T-cell (primary cell): ENCODE measurements at regions not wholly inside any gene's neighbourhood (a gene's known extent, or its start where the extent isn't known, plus 50 kb on each side); places are given as distances from the start of the nearest gene placed in this dataset.

Source experiments
- ATAC-seq, 4 experiments: fragments of 200-7000 bp in 3 of 4; fragments of 150-1000 bp in 1 of 4; cut with Tn5 transposase; replicated peaks in 1 of 4; 1 replicate in 3 of 4; 2 replicates in 1 of 4; pipeline ENCODE4 v1.10.0; 2021; ENCODE audit warnings: moderate library complexity in 3 of 4, mild to moderate bottlenecking in 2 of 4, moderate number of reproducible peaks in 1 of 4
- CTCF ChIA-PET, 2 donors: fragments of 300-600 bp; sonication (Branson Sonifier 250); formaldehyde crosslinking; loops; one replicate each; lab custom pipeline; 2022; ENCODE audit warnings: antibody characterized with exemption in 2 of 2; lab: Charles Lee
- POLR2A ChIA-PET, 2 donors: fragments of 300-600 bp; sonication (Branson Sonifier 250); formaldehyde crosslinking; loops; one replicate each; lab custom pipeline; 2022; ENCODE audit warnings: antibody characterized with exemption in 2 of 2; lab: Charles Lee
- DNase-seq, 35 experiments: peaks; one replicate each; pipeline versions ENCODE4 v3.0.0 to v3.0.0-alpha.2; 2013 to 2023
- H3K27ac ChIP-seq: one replicate; pipeline ENCODE4 v1.5.1; 2013; ENCODE audit warnings: low read length
- H3K27me3 ChIP-seq, 2 experiments: replicated peaks in 1 of 2; 1 replicate in 1 of 2; 2 replicates in 1 of 2; pipeline versions ENCODE4 v1.6.1 to v1.7.0; 2013; ENCODE audit warnings: low read length in 1 of 2, mixed read lengths in 1 of 2; ENCODE audit not compliant: control insufficient read depth in 2 of 2, insufficient read depth in 2 of 2; ENCODE audit errors: extremely low read depth in 1 of 2
- H3K36me3 ChIP-seq, 2 donors: 1 replicate in 1 of 2; 2 replicates in 1 of 2; pipeline versions ENCODE4 v1.6.1 to v1.7.0; 2013; ENCODE audit warnings: low read length in 1 of 2; ENCODE audit not compliant: control insufficient read depth in 2 of 2, insufficient read depth in 1 of 2; ENCODE audit errors: extremely low read depth in 1 of 2
- H3K4me1 ChIP-seq, 2 experiments: 1 replicate in 1 of 2; 2 replicates in 1 of 2; pipeline versions ENCODE4 v1.6.1 to v1.7.0; 2013; ENCODE audit warnings: low read length in 2 of 2, mixed read lengths in 1 of 2; ENCODE audit not compliant: insufficient read depth in 2 of 2, control insufficient read depth in 1 of 2; ENCODE audit errors: extremely low read depth in 1 of 2
- H3K4me3 ChIP-seq, 2 donors: 1 replicate in 1 of 2; 2 replicates in 1 of 2; pipeline versions ENCODE4 v1.5.1 to v1.7.0; 2013; ENCODE audit warnings: mild to moderate bottlenecking in 2 of 2, low read length in 1 of 2, moderate library complexity in 1 of 2; ENCODE audit not compliant: control insufficient read depth in 1 of 2; ENCODE audit errors: extremely low read depth in 1 of 2
- H3K9me3 ChIP-seq: 2 replicates; pipeline ENCODE4 v1.7.0; 2013
- H3K27ac Mint-ChIP-seq, 2 donors: one replicate each; pipeline ENCODE4 v1.8.0; 2020 to 2021; ENCODE audit warnings: mild to moderate bottlenecking in 2 of 2, mixed read lengths in 2 of 2
- H3K27me3 Mint-ChIP-seq, 2 donors: one replicate each; pipeline ENCODE4 v1.8.0; 2021 to 2022; ENCODE audit warnings: mixed read lengths in 2 of 2
- H3K36me3 Mint-ChIP-seq: one replicate; pipeline ENCODE4 v1.8.0; 2021; ENCODE audit warnings: mixed read lengths
- H3K4me1 Mint-ChIP-seq, 3 donors: one replicate each; pipeline ENCODE4 v1.8.0; 2020 to 2022; ENCODE audit warnings: mixed read lengths in 3 of 3, mild to moderate bottlenecking in 1 of 3
- H3K4me3 Mint-ChIP-seq, 3 donors: one replicate each; pipeline ENCODE4 v1.8.0; 2020 to 2022; ENCODE audit warnings: mild to moderate bottlenecking in 3 of 3, mixed read lengths in 3 of 3, moderate library complexity in 3 of 3
- H3K9me3 Mint-ChIP-seq, 3 donors: one replicate each; pipeline ENCODE4 v1.8.0; 2020 to 2022; ENCODE audit warnings: mixed read lengths in 3 of 3
- WGBS: methylation state at CpG from one replicate; pipeline ENCODE4 v1.1.5; 2013; ENCODE audit warnings: missing lambda C conversion rate; ENCODE audit not compliant: insufficient coverage; 5-methylcytosine and 5-hydroxymethylcytosine counted together

- no peak overlapping the region for H3K27ac Mint-ChIP-seq
- Histone ChIP-seq H3K27me3 (no peaks in the 10 kb centered on the region), H3K4me1 (no peaks in the 10 kb centered on the region), H3K9me3 (no peaks in the 10 kb centered on the region), H3K27ac (no peak overlapping the region), H3K36me3 (no peaks in the 10 kb centered on the region), H3K4me3 (no peak overlapping the region)
- H3K4me3 Mint-ChIP-seq: no peak overlapping the region
- ChIA-PET POLR2A (interaction anchor here in 1 of 2 donors (0.6 kb wide), 1 partner anchor 10 kb away, joined by 4 read pairs; no protein-coding TSS in a partner anchor), CTCF (no interaction called here)
- WGBS: 76% methylated on average over 2 of the region's 2 CpGs
- DNase-seq (no peak), ATAC-seq (no peak)
- no peaks in the 10 kb centered on the region for H3K4me1 Mint-ChIP-seq
- H3K9me3 Mint-ChIP-seq: peaks cover 4 to 10% (median 10%) of the 10 kb centered on the region in 3 donors
- H3K36me3 Mint-ChIP-seq: no peaks in the 10 kb centered on the region
- H3K27me3 Mint-ChIP-seq: no peaks in the 10 kb centered on the region
Observed at GRCh38 chr12:126228936-126229335, 1163.7 kb downstream of the AACS start.

- no peaks in the 10 kb centered on the region for H3K4me1 Mint-ChIP-seq
- no peak overlapping the region for H3K4me3 Mint-ChIP-seq
- no peaks in the 10 kb centered on the region for H3K9me3 ChIP-seq
- H3K4me1 ChIP-seq: no peaks in the 10 kb centered on the region
- DNase-seq (no peak), ATAC-seq (no peak)
- no peak overlapping the region for H3K27ac Mint-ChIP-seq
- no peaks in the 10 kb centered on the region for H3K27me3 Mint-ChIP-seq
- H3K36me3 ChIP-seq: no peaks in the 10 kb centered on the region
- no peaks in the 10 kb centered on the region for H3K36me3 Mint-ChIP-seq
- no peaks in the 10 kb centered on the region for H3K27me3 ChIP-seq
- ChIA-PET CTCF (no interaction called here), POLR2A (interaction anchor here in 1 of 2 donors (0.6 kb wide), 1 partner anchor 281 kb away, joined by 5 read pairs; no protein-coding TSS in a partner anchor)
- WGBS: 63% methylated on average over 1 of the region's 3 CpGs
- H3K4me3 ChIP-seq: no peak overlapping the region
- H3K9me3 Mint-ChIP-seq: peaks cover 0 to 4% (median 0%) of the 10 kb centered on the region in 3 donors
- H3K27ac ChIP-seq: no peak overlapping the region
Observed at GRCh38 chr12:126232711-126233110, 1167.5 kb downstream of the AACS start.

- ChIA-PET POLR2A (no interaction called here), CTCF (no interaction called here)
- DNase-seq (no peak), ATAC-seq (no peak)
- H3K36me3 ChIP-seq: no peaks in the 10 kb centered on the region
- no peaks in the 10 kb centered on the region for H3K27me3 ChIP-seq
- H3K27ac Mint-ChIP-seq: no peak overlapping the region
- no peak overlapping the region for H3K4me3 Mint-ChIP-seq
- no peaks in the 10 kb centered on the region for H3K4me1 ChIP-seq
- no peaks in the 10 kb centered on the region for H3K9me3 ChIP-seq
- no peaks in the 10 kb centered on the region for H3K4me1 Mint-ChIP-seq
- H3K4me3 ChIP-seq: no peak overlapping the region
- no peaks in the 10 kb centered on the region for H3K36me3 Mint-ChIP-seq
- H3K27me3 Mint-ChIP-seq: no peaks in the 10 kb centered on the region
- peaks cover 0 to 6% (median 5%) of the 10 kb centered on the region in 3 donors for H3K9me3 Mint-ChIP-seq
- WGBS: no CpG with 5 or more reads among the region's 3 CpGs
- no peak overlapping the region for H3K27ac ChIP-seq
Observed at GRCh38 chr12:126233625-126234024, 1168.4 kb downstream of the AACS start.

- no peak overlapping the region for H3K27ac Mint-ChIP-seq
- WGBS: no CpG with 5 or more reads among the region's 4 CpGs
- no peak for DNase-seq
- H3K4me3 Mint-ChIP-seq: no peak overlapping the region
- Histone ChIP-seq H3K4me3 (no peak overlapping the region), H3K36me3 (no peaks in the 10 kb centered on the region), H3K9me3 (peaks cover 2% of the 10 kb centered on the region), H3K27ac (no peak overlapping the region), H3K4me1 (no peaks in the 10 kb centered on the region), H3K27me3 (no peaks in the 10 kb centered on the region)
- no peaks in the 10 kb centered on the region for H3K4me1 Mint-ChIP-seq
- no peak for ATAC-seq
- H3K27me3 Mint-ChIP-seq: no peaks in the 10 kb centered on the region
- peaks cover 0 to 7% (median 5%) of the 10 kb centered on the region in 3 donors for H3K9me3 Mint-ChIP-seq
- CTCF ChIA-PET: no interaction called here
- POLR2A ChIA-PET: no interaction called here
- H3K36me3 Mint-ChIP-seq: no peaks in the 10 kb centered on the region
Observed at GRCh38 chr12:126243814-126244440, 1178.7 kb downstream of the AACS start.

- H3K4me1 ChIP-seq: no peaks in the 10 kb centered on the region
- WGBS: no CpG with 5 or more reads among the region's 1 CpG
- H3K9me3 ChIP-seq: peaks cover 2% of the 10 kb centered on the region
- no peaks in the 10 kb centered on the region for H3K36me3 Mint-ChIP-seq
- POLR2A ChIA-PET: no interaction called here
- H3K27ac ChIP-seq: no peak overlapping the region
- DNase-seq: no peak
- ATAC-seq: no peak
- CTCF ChIA-PET: no interaction called here
- H3K27me3 Mint-ChIP-seq: no peaks in the 10 kb centered on the region
- no peak overlapping the region for H3K4me3 Mint-ChIP-seq
- no peak overlapping the region for H3K4me3 ChIP-seq
- H3K36me3 ChIP-seq: no peaks in the 10 kb centered on the region
- H3K27ac Mint-ChIP-seq: no peak overlapping the region
- H3K9me3 Mint-ChIP-seq: peaks cover 9 to 10% (median 9%) of the 10 kb centered on the region in 3 donors
- H3K27me3 ChIP-seq: no peaks in the 10 kb centered on the region
- no peaks in the 10 kb centered on the region for H3K4me1 Mint-ChIP-seq
Observed at GRCh38 chr12:126247936-126248335, 1182.7 kb downstream of the AACS start.

- H3K36me3 Mint-ChIP-seq: no peaks in the 10 kb centered on the region
- peaks cover 9 to 10% (median 9%) of the 10 kb centered on the region in 3 donors for H3K9me3 Mint-ChIP-seq
- no peaks in the 10 kb centered on the region for H3K4me1 Mint-ChIP-seq
- POLR2A ChIA-PET: no interaction called here
- H3K27me3 ChIP-seq: no peaks in the 10 kb centered on the region
- H3K27me3 Mint-ChIP-seq: no peaks in the 10 kb centered on the region
- no peaks in the 10 kb centered on the region for H3K4me1 ChIP-seq
- no peak overlapping the region for H3K4me3 Mint-ChIP-seq
- H3K9me3 ChIP-seq: peaks cover 2% of the 10 kb centered on the region
- no peak overlapping the region for H3K4me3 ChIP-seq
- H3K27ac ChIP-seq: no peak overlapping the region
- H3K27ac Mint-ChIP-seq: no peak overlapping the region
- DNase-seq: no peak
- whole genome bisulfite sequencing: 84% methylated on average over 7 of the region's 8 CpGs
- CTCF ChIA-PET: no interaction called here
- ATAC-seq: no peak
- no peaks in the 10 kb centered on the region for H3K36me3 ChIP-seq
Observed at GRCh38 chr12:126248871-126249403, 1183.7 kb downstream of the AACS start.
